Panc1 (cell line): ENCODE measurements at regions not wholly inside any gene's neighbourhood (a gene's known extent, or its start where the extent isn't known, plus 50 kb on each side); places are given as distances from the start of the nearest gene placed in this dataset.

ENCODE experiments used
- ATAC-seq: fragments of 200-7000 bp; cut with Tn5 transposase; 2 replicates; pipeline ENCODE4 v1.9.1; 2020; ENCODE audit warnings: mild to moderate bottlenecking, moderate library complexity
- BruUV-seq: library from RNA; stranded (reverse); fragments of 400-500 nt; replicated peaks from 2 replicates; lab custom pipeline; 2021; lab: Mats Ljungman, UMichigan
- CTCF ChIA-PET: fragments of 300-600 bp; sonication (Branson Sonifier 250); formaldehyde crosslinking; loops from one replicate; lab custom pipeline; 2022; ENCODE audit warnings: antibody characterized with exemption; lab: Charles Lee
- POLR2A ChIA-PET: fragments of 300-600 bp; sonication (Branson Sonifier 250); formaldehyde crosslinking; loops from one replicate; lab custom pipeline; 2022; ENCODE audit warnings: antibody characterized with exemption; lab: Charles Lee
- DNase-seq: peaks from one replicate; pipeline ENCODE4 v3.0.0-alpha.2; 2010; ENCODE audit warnings: low read depth, low spot score
- H3K27ac ChIP-seq: 2 replicates; pipeline ENCODE4 v1.5.1; 2011; ENCODE audit warnings: mild to moderate bottlenecking, low read length, inconsistent platforms
- H3K27me3 ChIP-seq: fragments of 200-500 bp; sonication (Bioruptor generic); 2 replicates; pipeline ENCODE4 v1.6.0; 2014; ENCODE audit warnings: low read length, inconsistent platforms; ENCODE audit not compliant: control insufficient read depth, insufficient read depth
- H3K36me3 ChIP-seq: fragments of 200-500 bp; sonication (Bioruptor generic); 2 replicates; pipeline ENCODE4 v1.5.1; 2014; ENCODE audit warnings: inconsistent platforms, mild to moderate bottlenecking, low read length, moderate library complexity; ENCODE audit not compliant: control insufficient read depth, insufficient read depth
- H3K4me1 ChIP-seq: 2 replicates; pipeline ENCODE4 v1.5.1; 2011; ENCODE audit warnings: inconsistent platforms, mild to moderate bottlenecking, low read length, moderate library complexity; ENCODE audit not compliant: control insufficient read depth, insufficient read depth
- H3K4me3 ChIP-seq, 2 experiments: 2 replicates each; pipeline ENCODE4 v1.5.1; 2011 to 2012; ENCODE audit warnings: low read depth in 2 of 2, low read length in 2 of 2, mild to moderate bottlenecking in 2 of 2, inconsistent platforms in 1 of 2, moderate library complexity in 1 of 2
- H3K9me3 ChIP-seq: fragments of 200-500 bp; sonication (Bioruptor generic); 2 replicates; pipeline ENCODE4 v1.5.1; 2014; ENCODE audit warnings: low read depth, mild to moderate bottlenecking, inconsistent platforms, low read length, moderate library complexity; ENCODE audit not compliant: control insufficient read depth, insufficient read depth
- CTCF ChIP-seq: fragments of 450-650 bp; IDR thresholded peaks from 2 replicates; pipeline ENCODE4 v1.5.1; 2017; ENCODE audit warnings: mild to moderate bottlenecking
- POLR2AphosphoS5 ChIP-seq: IDR thresholded peaks from 2 replicates; pipeline ENCODE4 v1.6.1; 2012; ENCODE audit warnings: mild to moderate bottlenecking, low read depth, low read length, moderate library complexity
- REST ChIP-seq, 2 experiments: IDR thresholded peaks; 2 replicates each; pipeline ENCODE4 v1.6.1; 2011 to 2012; ENCODE audit warnings: low read depth in 2 of 2, control low read depth in 1 of 2, low read length in 1 of 2, mild to moderate bottlenecking in 1 of 2, moderate library complexity in 1 of 2; ENCODE audit not compliant: insufficient read depth in 1 of 2
- SIN3A ChIP-seq: IDR thresholded peaks from 2 replicates; pipeline ENCODE4 v1.6.1; 2012; ENCODE audit warnings: low read depth, mild to moderate bottlenecking, low read length, moderate library complexity, borderline replicate concordance; ENCODE audit not compliant: insufficient read depth
- TCF7L2 ChIP-seq: IDR thresholded peaks from 2 replicates; pipeline ENCODE4 v1.6.1; 2011; ENCODE audit warnings: mild to moderate bottlenecking, low read depth, low read length, inconsistent platforms
- in situ Hi-C: cut with HindIII; loops from 2 replicates; pipeline ENCODE4 v1.10.0; 2016; ENCODE audit warnings: low sequenced_read_pairs, low pct_unique_long_range_greater_than_20kb
- intact Hi-C: fragments of 100-400 bp; cut with micrococcal nuclease; formaldehyde crosslinking; loops from one replicate; pipeline ENCODE4 v1.10.0; 2022; ENCODE audit not compliant: unreplicated experiment

GRCh38 chr4:176864238-176864637 lies 71.5 kb upstream of the VEGFC start:
- BruUV-seq: no TSS peak

GRCh38 chr4:176868676-176869075 lies 76.0 kb upstream of the VEGFC start:
- POLR2A ChIA-PET: no interaction called here
- no peak for ATAC-seq
- Histone ChIP-seq H3K36me3 (no peaks in the 10 kb centered on the region), H3K9me3 (no peaks in the 10 kb centered on the region), H3K4me1 (no peaks in the 10 kb centered on the region), H3K27me3 (no peaks in the 10 kb centered on the region), H3K27ac (no peak overlapping the region), H3K4me3 (no peak overlapping the region)
- intact Hi-C loops (no loop called here), in situ Hi-C loops (no loop called here)
- TF ChIP-seq TCF7L2 (no peak), POLR2AphosphoS5 (no peak), SIN3A (no peak), REST (IDR thresholded peaks at IDR 0.05; ENCODE audit: insufficient read depth in 1 of 2, low read depth in 2 of 2, low read length in 1 of 2) (no peak), CTCF (no peak)
- BruUV-seq: no TSS peak
- CTCF ChIA-PET: no interaction called here
- DNase-seq: no peak

More at GRCh38 chr4:176864238-176864637, 71.5 kb upstream of the VEGFC start:
- no peak for ATAC-seq
- no peak for TF ChIP-seq REST (IDR thresholded peaks at IDR 0.05; ENCODE audit: insufficient read depth in 1 of 2, low read depth in 2 of 2, low read length in 1 of 2)
- no peak for TF ChIP-seq SIN3A
- no peak for TF ChIP-seq CTCF
- no peak for TF ChIP-seq TCF7L2
- no peak for TF ChIP-seq POLR2AphosphoS5
- ChIA-PET POLR2A (no interaction called here), CTCF (no interaction called here)
- Histone ChIP-seq H3K27ac (no peak overlapping the region), H3K36me3 (no peaks in the 10 kb centered on the region), H3K27me3 (no peaks in the 10 kb centered on the region), H3K9me3 (no peaks in the 10 kb centered on the region), H3K4me3 (no peak overlapping the region), H3K4me1 (no peaks in the 10 kb centered on the region)
- in situ Hi-C loops (no loop called here), intact Hi-C loops (no loop called here)
- no peak for DNase-seq
